SK-N-SH (cell line): ENCODE measurements at regions not wholly inside any gene's neighbourhood (a gene's known extent, or its start where the extent isn't known, plus 50 kb on each side); places are given as distances from the start of the nearest gene placed in this dataset.

Experiments used
- CTCF ChIA-PET: fragments of 300-600, 350-600 bp; formaldehyde crosslinking; extraction: SDS; loops from one replicate; lab custom pipeline; 2021; lab: Yijun Ruan, JAX
- POLR2A ChIA-PET: fragments of 350-600 bp; sonication (Branson Sonifier 250); formaldehyde crosslinking; extraction: SDS; loops from one replicate; lab custom pipeline; 2020; ENCODE audit warnings: antibody characterized with exemption, inconsistent platforms; lab: Yijun Ruan, JAX
- DNase-seq: peaks from one replicate; pipeline ENCODE4 v3.0.0; 2012
- H2AFZ ChIP-seq: fragments of 200-600 bp; sonication (generic); 2 replicates; pipeline ENCODE4 v1.8.1; 2016; ENCODE audit warnings: antibody characterized with exemption, mild to moderate bottlenecking, low read depth
- H3F3A ChIP-seq: fragments of 200-600 bp; sonication (generic); replicated peaks from 2 replicates; pipeline ENCODE3; 2016; ENCODE audit warnings: antibody characterized with exemption, mild to moderate bottlenecking; ENCODE audit not compliant: insufficient read depth
- H3K27ac ChIP-seq, 2 experiments: fragments of 200-500 bp in 1 of 2; fragments of 200-600 bp in 1 of 2; sonication (Bioruptor generic) in 1 of 2; sonication (generic), shearing (Covaris generic) in 1 of 2; 2 replicates each; pipeline versions ENCODE4 v1.5.1 to v1.6.1; 2014 to 2016; ENCODE audit warnings: low read depth in 2 of 2, inconsistent platforms in 1 of 2, low read length in 1 of 2, mild to moderate bottlenecking in 1 of 2, mixed read lengths in 1 of 2
- H3K27me3 ChIP-seq: fragments of 200-600 bp; sonication (generic), shearing (Covaris generic); 2 replicates; pipeline ENCODE4 v1.6.1; 2016; ENCODE audit warnings: mixed run types; ENCODE audit not compliant: insufficient read depth
- H3K36me3 ChIP-seq, 2 experiments: fragments of 200-500 bp in 1 of 2; fragments of 200-600 bp in 1 of 2; sonication (Bioruptor generic) in 1 of 2; sonication (generic) in 1 of 2; replicated peaks in 1 of 2; 2 replicates each; pipeline versions ENCODE3 to v1.5.1; 2014 to 2016; ENCODE audit warnings: low read length in 1 of 2, mild to moderate bottlenecking in 1 of 2; ENCODE audit not compliant: insufficient read depth in 2 of 2, control insufficient read depth in 1 of 2
- H3K4me1 ChIP-seq, 2 experiments: fragments of 200-500 bp in 1 of 2; fragments of 200-600 bp in 1 of 2; sonication (Bioruptor generic) in 1 of 2; sonication (generic), shearing (Covaris generic) in 1 of 2; 2 replicates each; pipeline versions ENCODE4 v1.5.1 to v1.6.1; 2014 to 2016; ENCODE audit warnings: low read depth in 1 of 2, low read length in 1 of 2, mixed run types in 1 of 2; ENCODE audit not compliant: insufficient read depth in 2 of 2, control insufficient read depth in 1 of 2
- H3K4me2 ChIP-seq: fragments of 200-600 bp; sonication (generic), shearing (Covaris generic); 2 replicates; pipeline ENCODE4 v1.6.1; 2017; ENCODE audit warnings: mixed run types
- H3K4me3 ChIP-seq, 2 experiments: fragments of 200-500 bp in 1 of 2; fragments of 200-600 bp in 1 of 2; sonication (Bioruptor generic) in 1 of 2; sonication (generic), shearing (Covaris generic) in 1 of 2; 2 replicates each; pipeline versions ENCODE4 v1.5.1 to v1.8.1; 2014 to 2016; ENCODE audit warnings: low read depth in 2 of 2, inconsistent platforms in 1 of 2, low read length in 1 of 2, mild to moderate bottlenecking in 1 of 2, mixed read lengths in 1 of 2, moderate library complexity in 1 of 2
- H3K79me2 ChIP-seq: fragments of 200-600 bp; sonication (generic); 2 replicates; pipeline ENCODE4 v1.8.1; 2017; ENCODE audit warnings: mild to moderate bottlenecking; ENCODE audit not compliant: insufficient read depth
- H3K9ac ChIP-seq: fragments of 200-600 bp; sonication (generic); 2 replicates; pipeline ENCODE4 v1.6.1; 2017; ENCODE audit warnings: mixed run types
- H3K9me2 ChIP-seq: fragments of 200-600 bp; sonication (generic); 2 replicates; pipeline ENCODE4 v1.6.1; 2017; ENCODE audit warnings: mixed run types
- H3K9me3 ChIP-seq: fragments of 200-600 bp; sonication (generic); 2 replicates; pipeline ENCODE4 v1.6.1; 2017; ENCODE audit warnings: mixed run types, mild to moderate bottlenecking, moderate library complexity
- H4K20me1 ChIP-seq: fragments of 200-600 bp; sonication (generic); 2 replicates; pipeline ENCODE4 v1.6.1; 2017; ENCODE audit warnings: mild to moderate bottlenecking, mixed run types; ENCODE audit not compliant: insufficient read depth
- CHD2 ChIP-seq: fragments of 150-350 bp; IDR thresholded peaks from 2 replicates; pipeline ENCODE4 v1.6.1; 2018; ENCODE audit warnings: low read length; ENCODE audit not compliant: partially characterized antibody
- ELF1 ChIP-seq: IDR thresholded peaks from 2 replicates; pipeline ENCODE4 v1.4.0; 2012
- EZH2phosphoT487 ChIP-seq: fragments of 200-600 bp; sonication (generic); IDR thresholded peaks from 2 replicates; pipeline ENCODE4 v1.6.1; 2017; ENCODE audit warnings: low read depth, mixed run types, mild to moderate bottlenecking, antibody characterized with exemption, moderate library complexity, borderline replicate concordance
- FOSL2 ChIP-seq: IDR thresholded peaks from 2 replicates; pipeline ENCODE4 v1.4.0; 2012; ENCODE audit warnings: low read depth, mild to moderate bottlenecking, moderate library complexity, borderline replicate concordance
- GATA2 ChIP-seq: sonication (generic); formaldehyde crosslinking; IDR thresholded peaks from 2 replicates; pipeline ENCODE4 v1.5.0; 2020; ENCODE audit warnings: mild to moderate bottlenecking, missing genetic modification reagents
- JUND ChIP-seq: IDR thresholded peaks from 2 replicates; pipeline ENCODE4 v1.4.0; 2012
- MAX ChIP-seq: IDR thresholded peaks from 2 replicates; pipeline ENCODE4 v1.4.0; 2012; ENCODE audit warnings: low read depth
- MEF2A ChIP-seq: IDR thresholded peaks from 2 replicates; pipeline ENCODE4 v1.4.0; 2012; ENCODE audit warnings: low read depth, borderline replicate concordance
- MXI1 ChIP-seq: IDR thresholded peaks from 2 replicates; pipeline ENCODE4 v1.6.1; 2012; ENCODE audit warnings: mild to moderate bottlenecking, low read depth, low read length, improper control_type of control experiment
- NFIC ChIP-seq: IDR thresholded peaks from 2 replicates; pipeline ENCODE4 v1.4.0; 2012; ENCODE audit warnings: borderline replicate concordance
- POLR2AphosphoS5 ChIP-seq: IDR thresholded peaks from 2 replicates; pipeline ENCODE4 v1.6.1; 2012; ENCODE audit warnings: low read depth, low read length
- RXRA ChIP-seq: IDR thresholded peaks from 2 replicates; pipeline ENCODE4 v1.4.0; 2012; ENCODE audit warnings: low read depth, mild to moderate bottlenecking, borderline replicate concordance
- SIN3A ChIP-seq: IDR thresholded peaks from 2 replicates; pipeline ENCODE4 v1.6.1; 2012; ENCODE audit warnings: low read depth, mild to moderate bottlenecking, low read length, moderate library complexity, borderline replicate concordance
- SMC3 ChIP-seq: IDR thresholded peaks from 2 replicates; pipeline ENCODE4 v1.6.1; 2012; ENCODE audit warnings: low read depth, low read length, improper control_type of control experiment
- TAF1 ChIP-seq: IDR thresholded peaks from 2 replicates; pipeline ENCODE4 v1.6.1; 2012; ENCODE audit warnings: low read depth, mild to moderate bottlenecking, low read length, moderate library complexity, borderline replicate concordance
- TCF12 ChIP-seq: IDR thresholded peaks from 2 replicates; pipeline ENCODE4 v1.4.0; 2012
- TEAD4 ChIP-seq: IDR thresholded peaks from 2 replicates; pipeline ENCODE4 v1.4.0; 2012; ENCODE audit warnings: mild to moderate bottlenecking, borderline replicate concordance; ENCODE audit not compliant: insufficient read depth
- USF1 ChIP-seq: IDR thresholded peaks from 2 replicates; pipeline ENCODE4 v1.4.0; 2012; ENCODE audit warnings: low read depth, borderline replicate concordance
- YY1 ChIP-seq: IDR thresholded peaks from 2 replicates; pipeline ENCODE4 v1.4.0; 2012; ENCODE audit warnings: low read depth, mild to moderate bottlenecking
- ZBTB33 ChIP-seq: IDR thresholded peaks from 2 replicates; pipeline ENCODE4 v1.4.0; 2012; ENCODE audit warnings: low read depth, borderline replicate concordance
- WGBS: methylation state at CpG from one replicate; pipeline ENCODE4 v1.1.6; 2017; ENCODE audit warnings: low lambda C conversion rate; 5-methylcytosine and 5-hydroxymethylcytosine counted together
- TF ChIP-seq, protein P1 (sequence below): IDR thresholded peaks from 2 replicates; pipeline ENCODE4; 2012

DNA sequence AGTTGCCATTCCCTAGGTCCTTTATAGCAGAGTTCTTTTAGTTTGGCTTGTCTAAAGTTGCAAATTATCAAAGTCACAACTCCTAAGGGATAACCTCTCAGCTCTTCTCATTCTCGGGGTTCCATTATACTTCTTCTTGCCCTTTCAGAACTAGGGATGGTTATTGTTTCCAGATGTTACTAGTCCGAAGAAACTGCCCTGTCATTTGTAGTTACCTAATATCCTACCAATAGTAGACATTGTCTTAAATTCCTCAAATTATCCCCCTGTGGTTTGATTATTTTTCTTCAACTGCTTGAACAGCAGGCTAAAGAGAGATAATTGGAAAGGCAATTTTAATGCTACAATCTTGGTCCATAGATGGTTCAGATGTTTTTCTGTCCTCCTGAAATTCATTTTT, 709.8 kb downstream of the KCTD16 start:
- no peak overlapping the region for H3K4me3 ChIP-seq
- no peak overlapping the region for H3K9ac ChIP-seq
- ChIA-PET CTCF (no interaction called here), POLR2A (no interaction called here)
- no peak overlapping the region for H2AFZ ChIP-seq
- no peak for TF ChIP-seq MAX
- peaks cover 0 to 2% of the 10 kb centered on the region in 2 experiments; a peak in 2 of 4 replicates for H3K4me1 ChIP-seq
- H3K27ac ChIP-seq = no peak overlapping the region
- no peaks in the 10 kb centered on the region for H3K27me3 ChIP-seq
- no peak for DNase-seq
- H3K9me2 ChIP-seq = no peaks in the 10 kb centered on the region
- 19% methylated on average over 2 of the region's 2 CpGs for WGBS
- no peaks in the 10 kb centered on the region for H3K36me3 ChIP-seq
- no peak overlapping the region for H3K4me2 ChIP-seq
- H3K79me2 ChIP-seq = no peaks in the 10 kb centered on the region
- no peaks in the 10 kb centered on the region for H4K20me1 ChIP-seq
- H3K9me3 ChIP-seq = no peaks in the 10 kb centered on the region
- no peaks in the 10 kb centered on the region for H3F3A ChIP-seq

DNA sequence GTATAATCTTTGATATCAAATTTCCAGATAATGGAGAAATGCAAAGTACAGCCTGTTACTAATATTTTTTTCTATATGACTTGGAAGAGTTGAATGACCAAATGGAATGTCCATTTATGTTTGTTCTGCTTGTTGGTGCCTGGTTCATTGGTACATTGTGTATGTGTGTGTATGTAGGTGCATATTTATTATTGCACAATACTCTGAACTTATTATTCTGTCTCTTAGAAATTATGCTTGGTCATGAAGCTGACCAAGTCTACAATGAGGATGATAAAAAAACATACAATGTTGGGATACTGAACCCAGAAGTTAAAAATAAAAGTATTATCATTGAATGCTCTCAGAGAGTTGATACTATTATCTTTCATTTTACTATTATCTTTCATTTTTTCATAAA, 706.3 kb downstream of the KCTD16 start:
- Histone ChIP-seq H3K36me3 (no peaks in the 10 kb centered on the region), H3K4me3 (no peak overlapping the region), H3K27ac (no peak overlapping the region), H3F3A (no peaks in the 10 kb centered on the region), H3K9ac (no peak overlapping the region), H3K4me1 (no peaks in the 10 kb centered on the region; a peak in 1 of 4 replicates), H3K9me2 (no peaks in the 10 kb centered on the region), H4K20me1 (no peaks in the 10 kb centered on the region), H3K27me3 (no peaks in the 10 kb centered on the region), H3K9me3 (no peaks in the 10 kb centered on the region), H3K4me2 (no peak overlapping the region), H3K79me2 (no peaks in the 10 kb centered on the region), H2AFZ (no peak overlapping the region)
- CTCF ChIA-PET = no interaction called here
- POLR2A ChIA-PET = no interaction called here
- TF ChIP-seq TEAD4 (no peak), SIN3A (no peak), TCF12 (no peak), ELF1 (no peak)
- no peak for DNase-seq

- Histone ChIP-seq H4K20me1 (no peaks in the 10 kb centered on the region), H3K9me3 (no peaks in the 10 kb centered on the region), H2AFZ (no peak overlapping the region), H3K9ac (no peak overlapping the region), H3F3A (no peaks in the 10 kb centered on the region), H3K4me3 (no peak overlapping the region), H3K4me2 (no peak overlapping the region), H3K27ac (no peak overlapping the region), H3K27me3 (no peaks in the 10 kb centered on the region), H3K4me1 (no peaks in the 10 kb centered on the region), H3K9me2 (no peaks in the 10 kb centered on the region), H3K79me2 (no peaks in the 10 kb centered on the region), H3K36me3 (no peaks in the 10 kb centered on the region)
- WGBS = 16% methylated on average over 2 of the region's 2 CpGs
- CTCF ChIA-PET = interaction anchor here (1.1 kb wide), 1 partner anchor 9 kb away, joined by 3 read pairs; no protein-coding TSS in a partner anchor
- POLR2A ChIA-PET = no interaction called here
- DNase-seq = no peak
- TF ChIP-seq USF1 = no peak
- TF ChIP-seq GATA2 (CRISPR knock-in tag) = no peak
- no peak for TF ChIP-seq TEAD4
- TF ChIP-seq YY1 = no peak
- no peak for TF ChIP-seq MXI1
- TF ChIP-seq MEF2A = no peak
- TF ChIP-seq, protein P1, sequence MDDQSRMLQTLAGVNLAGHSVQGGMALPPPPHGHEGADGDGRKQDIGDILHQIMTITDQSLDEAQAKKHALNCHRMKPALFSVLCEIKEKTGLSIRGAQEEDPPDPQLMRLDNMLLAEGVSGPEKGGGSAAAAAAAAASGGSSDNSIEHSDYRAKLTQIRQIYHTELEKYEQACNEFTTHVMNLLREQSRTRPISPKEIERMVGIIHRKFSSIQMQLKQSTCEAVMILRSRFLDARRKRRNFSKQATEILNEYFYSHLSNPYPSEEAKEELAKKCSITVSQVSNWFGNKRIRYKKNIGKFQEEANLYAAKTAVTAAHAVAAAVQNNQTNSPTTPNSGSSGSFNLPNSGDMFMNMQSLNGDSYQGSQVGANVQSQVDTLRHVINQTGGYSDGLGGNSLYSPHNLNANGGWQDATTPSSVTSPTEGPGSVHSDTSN = no peak
- no peak for TF ChIP-seq RXRA
- TF ChIP-seq FOSL2 = no peak
- TF ChIP-seq EZH2phosphoT487 = no peak
- no peak for TF ChIP-seq POLR2AphosphoS5
- TF ChIP-seq TAF1 = no peak
- TF ChIP-seq SIN3A = no peak
- TF ChIP-seq TCF12 = no peak
- no peak for TF ChIP-seq ZBTB33
- no peak for TF ChIP-seq SMC3
- TF ChIP-seq CHD2 = no peak
- TF ChIP-seq JUND = no peak
- no peak for TF ChIP-seq NFIC
Measured at GRCh38 chr5:144873076-144873475, 702.4 kb downstream of the KCTD16 start.
